Caco-2 (cell line): ENCODE measurements at regions not wholly inside any gene's neighbourhood (a gene's known extent, or its start where the extent isn't known, plus 50 kb on each side); places are given as distances from the start of the nearest gene placed in this dataset.
A peak's percentile ranks its signal among the peaks of the same experiment; 100 is the strongest.

Source experiments
- BruUV-seq: library from RNA; stranded (reverse); fragments of 400-500 nt; replicated peaks from 2 replicates; lab custom pipeline; 2021; lab: Mats Ljungman, UMichigan
- CTCF ChIA-PET: fragments of 300-600 bp; sonication (Branson Sonifier 250); formaldehyde crosslinking; loops from one replicate; lab custom pipeline; 2022; ENCODE audit warnings: antibody characterized with exemption; lab: Charles Lee
- POLR2A ChIA-PET: fragments of 300-600 bp; sonication (Branson Sonifier 250); formaldehyde crosslinking; loops from one replicate; lab custom pipeline; 2022; ENCODE audit warnings: antibody characterized with exemption; lab: Charles Lee
- DNase-seq, 2 experiments: peaks; one replicate each; pipeline versions ENCODE4 v3.0.0 to v3.0.0-alpha.2; 2020 to 2022
- H3K27me3 ChIP-seq: replicated peaks from 2 replicates; pipeline ENCODE4 v1.6.0; 2011; ENCODE audit warnings: low read length; ENCODE audit not compliant: control insufficient read depth, insufficient read depth
- H3K36me3 ChIP-seq: 2 replicates; pipeline ENCODE4 v1.5.1; 2011; ENCODE audit warnings: low read length; ENCODE audit not compliant: control insufficient read depth, insufficient read depth
- H3K4me1 ChIP-seq: fragments of 250-450 bp; sonication (Bioruptor Pico); 2 replicates; pipeline ENCODE4 v1.5.1; 2020; ENCODE audit warnings: mild to moderate bottlenecking
- H3K4me3 ChIP-seq: 2 replicates; pipeline ENCODE4 v1.5.1; 2011; ENCODE audit warnings: low read depth, mild to moderate bottlenecking, control low read depth, low read length
- H3K9me3 ChIP-seq: fragments of 250-450 bp; sonication (Bioruptor Pico); 2 replicates; pipeline ENCODE4 v1.5.1; 2020; ENCODE audit warnings: mild to moderate bottlenecking, moderate library complexity
- H3K27ac Mint-ChIP-seq: one replicate; pipeline ENCODE4 v1.8.0; 2022; ENCODE audit warnings: mixed read lengths; ENCODE audit not compliant: unreplicated experiment
- H3K27me3 Mint-ChIP-seq: one replicate; pipeline ENCODE4 v1.8.0; 2022; ENCODE audit warnings: mixed read lengths; ENCODE audit not compliant: insufficient read depth, unreplicated experiment
- H3K36me3 Mint-ChIP-seq: one replicate; pipeline ENCODE4 v1.8.0; 2022; ENCODE audit warnings: mild to moderate bottlenecking, mixed read lengths; ENCODE audit not compliant: insufficient read depth, unreplicated experiment
- H3K4me1 Mint-ChIP-seq: one replicate; pipeline ENCODE4 v1.8.0; 2022; ENCODE audit warnings: low read depth, mixed read lengths; ENCODE audit not compliant: unreplicated experiment
- H3K4me3 Mint-ChIP-seq: one replicate; pipeline ENCODE4 v1.8.0; 2022; ENCODE audit warnings: mild to moderate bottlenecking, moderate library complexity, mixed read lengths; ENCODE audit not compliant: unreplicated experiment
- H3K9me3 Mint-ChIP-seq: one replicate; pipeline ENCODE4 v1.8.0; 2022; ENCODE audit warnings: mixed read lengths; ENCODE audit not compliant: unreplicated experiment
- intact Hi-C: fragments of 100-400 bp; cut with micrococcal nuclease; formaldehyde crosslinking; loops from one replicate; pipeline ENCODE4 v1.10.0; 2022; ENCODE audit not compliant: unreplicated experiment
- TF ChIP-seq, protein P1 (sequence below), 2 experiments: fragments of 200-600 bp in 1 of 2; IDR thresholded peaks; 1 replicate in 1 of 2; 2 replicates in 1 of 2; pipeline versions ENCODE4 v1.5.1 to v1.8.0; 2011 to 2022; ENCODE audit warnings: antibody characterized with exemption in 1 of 2, control low read depth in 1 of 2, inconsistent platforms in 1 of 2, low read depth in 1 of 2, low read length in 1 of 2, mild to moderate bottlenecking in 1 of 2, moderate library complexity in 1 of 2; ENCODE audit not compliant: insufficient read depth in 1 of 2, severe bottlenecking in 1 of 2, unreplicated experiment in 1 of 2

DNA sequence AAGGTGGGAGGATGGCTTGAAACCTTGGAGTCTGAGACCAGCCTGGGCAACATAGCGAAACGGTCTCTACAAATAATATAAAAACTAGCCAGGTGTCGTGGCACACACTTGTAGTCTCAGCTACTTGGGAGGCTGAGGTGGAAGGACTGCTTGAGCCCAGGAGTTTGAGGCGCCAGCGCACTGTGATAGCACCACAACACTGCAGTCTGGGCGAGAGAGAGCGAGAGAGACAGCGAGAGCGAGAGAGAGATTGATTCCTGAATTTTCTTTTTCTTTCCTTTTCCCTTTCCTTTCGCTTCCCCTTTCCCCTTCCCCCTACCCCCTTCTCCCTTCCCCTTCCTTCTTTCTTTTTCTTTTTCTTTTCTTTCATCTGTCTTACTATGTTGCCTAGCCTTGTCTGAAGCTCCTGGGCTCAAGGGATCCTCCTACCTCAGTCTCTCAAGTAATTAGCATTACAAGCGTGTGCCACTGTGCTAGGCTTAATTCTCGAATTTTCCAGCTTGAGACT is 162.4 kb upstream of the ZBED5 start:
- H3K36me3 ChIP-seq = no peaks in the 10 kb centered on the region
- H3K4me3 ChIP-seq = no peak overlapping the region
- no peaks in the 10 kb centered on the region for H3K27me3 ChIP-seq
- POLR2A ChIA-PET = interaction anchor here (0.9 kb wide), 1 partner anchor 86 kb away, joined by 5 read pairs; no protein-coding TSS in a partner anchor
- H3K27me3 Mint-ChIP-seq = no peaks in the 10 kb centered on the region
- H3K36me3 Mint-ChIP-seq = no peaks in the 10 kb centered on the region
- no peak overlapping the region for H3K4me3 Mint-ChIP-seq
- H3K4me1 ChIP-seq = peaks cover 18% of the 10 kb centered on the region
- no TSS peak for BruUV-seq
- intact Hi-C loops = no loop called here
- peaks cover 20% of the 10 kb centered on the region for H3K4me1 Mint-ChIP-seq
- H3K27ac Mint-ChIP-seq = no peak overlapping the region
- no peak for DNase-seq
- TF ChIP-seq, protein P1, sequence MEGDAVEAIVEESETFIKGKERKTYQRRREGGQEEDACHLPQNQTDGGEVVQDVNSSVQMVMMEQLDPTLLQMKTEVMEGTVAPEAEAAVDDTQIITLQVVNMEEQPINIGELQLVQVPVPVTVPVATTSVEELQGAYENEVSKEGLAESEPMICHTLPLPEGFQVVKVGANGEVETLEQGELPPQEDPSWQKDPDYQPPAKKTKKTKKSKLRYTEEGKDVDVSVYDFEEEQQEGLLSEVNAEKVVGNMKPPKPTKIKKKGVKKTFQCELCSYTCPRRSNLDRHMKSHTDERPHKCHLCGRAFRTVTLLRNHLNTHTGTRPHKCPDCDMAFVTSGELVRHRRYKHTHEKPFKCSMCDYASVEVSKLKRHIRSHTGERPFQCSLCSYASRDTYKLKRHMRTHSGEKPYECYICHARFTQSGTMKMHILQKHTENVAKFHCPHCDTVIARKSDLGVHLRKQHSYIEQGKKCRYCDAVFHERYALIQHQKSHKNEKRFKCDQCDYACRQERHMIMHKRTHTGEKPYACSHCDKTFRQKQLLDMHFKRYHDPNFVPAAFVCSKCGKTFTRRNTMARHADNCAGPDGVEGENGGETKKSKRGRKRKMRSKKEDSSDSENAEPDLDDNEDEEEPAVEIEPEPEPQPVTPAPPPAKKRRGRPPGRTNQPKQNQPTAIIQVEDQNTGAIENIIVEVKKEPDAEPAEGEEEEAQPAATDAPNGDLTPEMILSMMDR (IDR thresholded peaks at IDR 0.05; ENCODE audit: insufficient read depth in 1 of 2, low read depth in 1 of 2, low read length in 1 of 2, severe bottlenecking in 1 of 2, unreplicated experiment in 1 of 2) = no peak
- H3K9me3 ChIP-seq = no peaks in the 10 kb centered on the region
- CTCF ChIA-PET = interaction anchor here (0.6 to 8.5 kb wide), 7 partner anchors 58 to 250 kb away, joined by 3 to 133 read pairs (median 6); no protein-coding TSS in a partner anchor
- H3K9me3 Mint-ChIP-seq = no peaks in the 10 kb centered on the region

DNA sequence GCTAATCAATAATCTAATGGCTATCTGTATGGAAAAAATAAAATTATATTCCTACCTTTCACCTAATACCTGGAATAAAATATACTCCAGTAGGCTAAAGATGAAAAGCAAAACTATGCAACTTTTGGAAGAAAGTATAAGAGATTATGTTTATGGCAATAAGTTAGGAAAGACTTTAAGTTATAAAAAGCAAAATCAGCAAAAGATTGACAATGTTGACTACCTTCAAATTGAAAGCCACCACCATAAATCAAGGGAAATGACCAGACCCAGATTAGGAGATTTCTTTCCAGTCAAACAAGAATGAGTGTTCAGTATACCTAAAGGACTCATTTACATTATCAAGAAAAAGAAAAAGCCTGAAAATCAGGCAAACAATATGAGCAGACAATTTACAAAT is 159.1 kb upstream of the ZBED5 start:
- no peak overlapping the region for H3K4me3 ChIP-seq
- H3K4me3 Mint-ChIP-seq = no peak overlapping the region
- H3K27ac Mint-ChIP-seq = no peak overlapping the region
- no peaks in the 10 kb centered on the region for H3K9me3 Mint-ChIP-seq
- POLR2A ChIA-PET = no interaction called here
- CTCF ChIA-PET = interaction anchor here (1.5 kb wide), 1 partner anchor 83 kb away, joined by 9 read pairs; no protein-coding TSS in a partner anchor
- DNase-seq = no peak
- intact Hi-C loops = no loop called here
- H3K36me3 Mint-ChIP-seq = no peaks in the 10 kb centered on the region
- H3K36me3 ChIP-seq = no peaks in the 10 kb centered on the region
- BruUV-seq = no TSS peak
- no peaks in the 10 kb centered on the region for H3K27me3 Mint-ChIP-seq
- no peaks in the 10 kb centered on the region for H3K27me3 ChIP-seq
- TF ChIP-seq, protein P1 (IDR thresholded peaks at IDR 0.05; ENCODE audit: insufficient read depth in 1 of 2, low read depth in 1 of 2, low read length in 1 of 2, severe bottlenecking in 1 of 2, unreplicated experiment in 1 of 2) = no peak
- H3K4me1 ChIP-seq = peaks cover 22% of the 10 kb centered on the region
- peaks cover 31% of the 10 kb centered on the region for H3K4me1 Mint-ChIP-seq
- no peaks in the 10 kb centered on the region for H3K9me3 ChIP-seq

DNA sequence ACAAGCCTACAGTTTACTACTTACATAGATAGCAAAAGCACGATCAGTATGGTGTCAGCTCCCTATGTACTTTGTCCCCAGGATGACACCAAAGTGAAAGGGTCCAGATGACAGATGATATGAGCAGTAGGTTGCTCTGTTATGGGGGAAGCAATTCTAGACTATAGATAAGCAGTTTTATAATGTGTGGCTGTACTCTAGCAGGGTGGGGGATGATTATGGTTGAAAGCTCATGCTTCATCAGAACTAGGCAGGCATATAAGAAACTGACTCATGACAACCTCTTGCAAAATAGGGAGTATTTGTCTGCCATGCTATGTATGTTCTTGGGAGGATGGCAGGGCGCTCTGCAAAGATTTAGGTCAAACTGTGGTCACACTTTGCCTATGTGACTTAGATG is 158.2 kb upstream of the ZBED5 start:
- ChIA-PET POLR2A (interaction anchor here (1.2 kb wide), 1 partner anchor 207 kb away, joined by 10 read pairs; the partner anchor contains the start of gene EIF4G2), CTCF (interaction anchor here (1.0 to 1.8 kb wide), 2 partner anchors 12 to 82 kb away, joined by 7 to 21 read pairs; no protein-coding TSS in a partner anchor)
- TF ChIP-seq, protein P1 (IDR thresholded peaks at IDR 0.05; ENCODE audit: insufficient read depth in 1 of 2, low read depth in 1 of 2, low read length in 1 of 2, severe bottlenecking in 1 of 2, unreplicated experiment in 1 of 2) = no peak
- Histone ChIP-seq H3K4me3 (no peak overlapping the region), H3K36me3 (no peaks in the 10 kb centered on the region), H3K9me3 (no peaks in the 10 kb centered on the region), H3K27me3 (no peaks in the 10 kb centered on the region), H3K4me1 (peaks cover 22% of the 10 kb centered on the region)
- no peaks in the 10 kb centered on the region for H3K36me3 Mint-ChIP-seq
- no peak overlapping the region for H3K4me3 Mint-ChIP-seq
- intact Hi-C loops = no loop called here
- H3K9me3 Mint-ChIP-seq = no peaks in the 10 kb centered on the region
- BruUV-seq = no TSS peak
- DNase-seq = peak; percentile 32 to 57
- H3K27me3 Mint-ChIP-seq = no peaks in the 10 kb centered on the region
- H3K27ac Mint-ChIP-seq = no peak overlapping the region
- peaks cover 29% of the 10 kb centered on the region for H3K4me1 Mint-ChIP-seq
